Skeletal muscle cell (primary cell): ENCODE measurements at regions not wholly inside any gene's neighbourhood (a gene's known extent, or its start where the extent isn't known, plus 50 kb on each side); places are given as distances from the start of the nearest gene placed in this dataset.

Experiments used
- DNase-seq: peaks from one replicate; pipeline ENCODE4 v3.0.0-alpha.2; 2010; ENCODE audit warnings: low read depth
- H3K4me3 ChIP-seq: 2 replicates; pipeline ENCODE4 v1.5.1; 2011; ENCODE audit warnings: low read depth, mild to moderate bottlenecking, control low read depth, low read length, moderate library complexity

- peak; percentile 48 for DNase-seq
- H3K4me3 ChIP-seq = no peak overlapping the region
Measured at GRCh38 chr2:166593403-166593802, 99.4 kb upstream of the SCN7A start.

- no peak for DNase-seq
- H3K4me3 ChIP-seq = no peak overlapping the region
Measured at GRCh38 chr2:166592750-166593149, 98.7 kb upstream of the SCN7A start.

- no peak for DNase-seq
- H3K4me3 ChIP-seq = no peak overlapping the region
Measured at GRCh38 chr2:166591226-166591625, 97.2 kb upstream of the SCN7A start.

- DNase-seq = peak; percentile 36
- no peak overlapping the region for H3K4me3 ChIP-seq
Measured at GRCh38 chr2:166573391-166573790, 79.3 kb upstream of the SCN7A start.

- H3K4me3 ChIP-seq = no peak overlapping the region
- DNase-seq = no peak
Measured at GRCh38 chr2:166572937-166573336, 78.9 kb upstream of the SCN7A start.

- H3K4me3 ChIP-seq = no peak overlapping the region
- no peak for DNase-seq
Measured at GRCh38 chr2:166568409-166568808, 74.4 kb upstream of the SCN7A start.

- no peak for DNase-seq
- H3K4me3 ChIP-seq = no peak overlapping the region
Measured at GRCh38 chr2:166565501-166565900, 71.5 kb upstream of the SCN7A start.

GRCh38 chr2:166563894-166564293 lies 69.8 kb upstream of the SCN7A start:
- H3K4me3 ChIP-seq = no peak overlapping the region
- DNase-seq = no peak

- DNase-seq = no peak
- H3K4me3 ChIP-seq = no peak overlapping the region
Measured at GRCh38 chr2:166560022-166560421, 66.0 kb upstream of the SCN7A start.

- no peak overlapping the region for H3K4me3 ChIP-seq
- DNase-seq = no peak
Measured at GRCh38 chr2:166550923-166551322, 56.9 kb upstream of the SCN7A start.

- no peak for DNase-seq
- H3K4me3 ChIP-seq = no peak overlapping the region
Measured at GRCh38 chr2:166545473-166545872, 51.4 kb upstream of the SCN7A start.
